ENCODE measurements at regions not wholly inside any gene's neighbourhood (a gene's known extent, or its start where the extent isn't known, plus 50 kb on each side); places are given as distances from the start of the nearest gene placed in this dataset.

GRCh38 chr1:53408755-53409129 lies 50.5 kb upstream of the DMRTB1 start:
- TF ChIP-seq CTCF (IDR thresholded peaks at IDR 0.05; ENCODE audit: insufficient read depth, low read length) (no peak), REST (IDR thresholded peaks at IDR 0.05; ENCODE audit: insufficient replicate concordance, low read depth) (no peak)

Data from HL-60 (cell line).